ENCODE measurements at regions not wholly inside any gene's neighbourhood (a gene's known extent, or its start where the extent isn't known, plus 50 kb on each side); places are given as distances from the start of the nearest gene placed in this dataset.
"Not testable (repeated sequence)": the region's sequence is repeated elsewhere in the genome, so short reads cannot be mapped to it uniquely, and the experiment has no call there.

DNA sequence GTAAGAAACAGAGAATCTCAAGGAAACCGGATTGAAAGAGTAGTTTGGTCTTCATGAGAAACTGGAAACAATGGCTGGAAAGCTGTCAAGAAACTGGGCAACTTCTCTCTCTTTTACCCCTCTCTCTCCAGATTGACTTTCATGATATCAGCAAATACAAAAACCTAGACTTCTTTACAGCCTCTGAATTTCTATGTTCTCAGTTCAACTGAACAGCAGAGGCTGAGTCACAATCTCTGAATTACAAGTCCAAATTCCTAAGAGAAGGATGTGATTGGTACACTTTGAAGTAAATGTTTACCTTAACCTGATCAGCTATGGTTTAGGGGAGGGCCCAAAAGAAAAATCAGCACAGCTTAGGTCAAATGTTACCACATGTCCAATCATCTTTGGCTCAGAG, 974.9 kb downstream of the RPA4 start:
- DNase-seq = no peak

DNA sequence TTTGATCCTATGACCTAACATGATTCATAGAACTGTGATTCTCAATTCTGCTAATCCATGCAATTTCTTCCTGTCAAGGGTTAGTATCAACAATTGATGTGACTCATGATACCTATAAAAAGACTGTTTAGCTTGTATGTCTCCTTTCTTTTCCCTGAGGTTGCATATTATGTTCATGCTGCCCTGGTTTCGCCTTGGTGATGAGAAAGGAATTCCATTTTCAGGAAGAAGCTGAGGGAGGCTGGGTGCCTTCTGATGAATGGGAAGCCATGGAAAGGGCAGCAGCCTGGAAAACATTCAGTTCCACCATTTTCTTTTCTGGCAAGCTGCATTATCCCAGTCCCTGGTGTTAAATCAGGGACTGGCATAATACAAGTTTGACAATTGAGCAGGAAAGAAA, 976.5 kb downstream of the RPA4 start:
- no peak for DNase-seq

DNA sequence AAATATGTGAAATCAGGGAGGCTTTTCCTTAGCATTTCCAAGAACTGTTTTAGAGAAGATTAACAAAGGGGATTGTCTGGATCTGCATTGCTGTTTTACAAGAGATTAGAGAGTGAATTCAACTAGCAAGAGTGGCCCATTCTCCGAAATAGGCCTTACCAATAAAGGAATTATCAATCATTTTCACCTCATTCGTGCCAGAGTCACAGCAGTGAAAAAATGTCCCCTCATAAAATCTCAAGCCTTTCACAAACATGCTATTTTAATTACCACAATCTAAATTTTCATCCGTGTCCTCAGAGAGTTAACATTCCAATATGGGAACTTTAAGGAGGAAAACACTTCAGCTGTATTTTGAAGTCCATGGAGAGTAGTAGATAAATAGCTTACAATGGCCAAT, 979.6 kb downstream of the RPA4 start:
- DNase-seq = no peak

DNA sequence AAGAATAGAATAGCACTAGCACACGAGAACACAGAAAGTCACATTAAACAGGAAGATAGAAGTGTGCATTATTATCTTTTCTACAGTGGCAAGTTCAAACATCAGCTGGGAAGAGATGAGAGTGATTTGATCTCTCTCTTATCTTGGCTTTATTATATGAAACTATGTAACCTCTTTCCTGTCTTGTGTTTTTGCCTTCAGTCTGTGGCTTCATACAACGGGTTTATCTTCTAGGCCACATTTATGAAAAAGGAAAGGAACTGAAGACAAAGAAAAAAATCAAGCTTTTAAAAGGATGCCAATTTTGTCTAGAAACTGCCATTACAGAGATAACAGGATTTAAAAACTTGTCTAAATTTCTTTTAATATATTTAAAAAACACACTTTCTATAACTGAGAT, 983.6 kb downstream of the RPA4 start:
- no peak for DNase-seq

DNA sequence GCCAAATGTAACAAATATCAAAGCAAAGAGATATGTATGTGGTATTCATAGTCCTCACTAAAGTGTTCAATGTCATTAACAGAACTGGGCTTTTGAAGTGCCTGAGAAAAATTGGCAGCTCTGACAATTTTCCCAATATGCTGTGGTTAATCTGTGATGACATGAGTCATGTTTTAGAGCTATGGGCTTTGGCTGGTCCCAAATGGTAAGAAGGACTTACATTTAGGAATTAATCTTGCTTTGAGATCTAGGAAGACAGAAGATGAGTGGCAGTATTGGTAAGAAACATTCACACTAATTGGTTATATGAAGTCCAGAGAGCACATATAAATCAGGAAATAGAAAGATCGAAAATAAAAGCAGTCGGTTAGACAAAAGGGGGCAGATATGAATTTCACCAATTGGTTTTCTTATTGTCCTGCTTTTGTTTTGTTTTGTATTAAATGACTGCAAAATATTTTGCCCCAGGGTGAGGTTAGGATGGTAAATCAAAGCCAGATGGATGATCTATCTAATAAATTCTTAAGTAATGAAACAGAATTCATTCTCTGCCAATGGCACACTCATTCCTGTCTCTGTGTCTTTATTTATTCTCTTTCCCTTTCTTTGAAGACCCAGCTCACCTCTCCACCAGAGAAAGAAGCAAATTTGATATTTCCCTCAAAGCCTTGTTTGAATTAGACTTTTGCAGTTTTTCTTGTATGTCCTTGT, 993.1 kb downstream of the RPA4 start:
- DNase-seq = no peak

DNA sequence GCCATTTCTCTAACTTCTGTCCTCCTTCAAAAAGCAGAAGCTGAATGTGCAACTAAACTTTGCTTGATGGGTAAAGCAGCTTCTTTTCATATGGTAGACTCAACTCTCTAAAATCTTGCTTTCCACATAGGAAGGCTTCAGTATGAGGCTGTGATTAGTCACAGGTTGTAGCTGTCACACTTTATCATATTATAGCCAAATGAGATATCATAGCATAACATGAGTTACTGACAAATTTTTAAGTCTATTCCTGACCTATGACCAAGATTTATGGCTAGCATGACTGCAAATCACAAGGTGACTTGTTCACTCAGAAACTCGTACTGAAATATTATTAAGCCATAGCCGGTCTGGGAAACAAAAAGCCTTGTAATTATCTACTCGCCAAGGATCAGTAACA, 998.6 kb downstream of the RPA4 start:
- DNase-seq = no peak

DNA sequence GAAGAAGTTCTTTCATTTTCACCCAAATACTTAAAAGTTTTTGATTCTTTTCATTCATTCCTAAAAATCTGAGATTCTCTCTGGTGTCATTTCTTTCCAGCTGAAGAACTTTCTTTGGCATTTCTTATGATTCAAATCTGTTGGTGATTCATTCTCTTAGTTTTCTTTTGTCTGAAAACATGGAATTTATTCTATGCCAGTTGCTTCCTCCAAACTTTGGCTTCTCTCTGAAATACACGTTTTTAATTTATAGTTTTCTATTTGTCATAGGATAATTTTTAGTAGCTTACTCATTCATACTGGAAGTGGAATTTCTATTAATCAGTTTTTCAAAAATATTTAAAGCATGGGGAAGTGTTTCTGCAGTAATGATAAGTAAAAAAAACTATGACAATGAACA, 1012.0 kb downstream of the RPA4 start:
- DNase-seq = no peak

DNA sequence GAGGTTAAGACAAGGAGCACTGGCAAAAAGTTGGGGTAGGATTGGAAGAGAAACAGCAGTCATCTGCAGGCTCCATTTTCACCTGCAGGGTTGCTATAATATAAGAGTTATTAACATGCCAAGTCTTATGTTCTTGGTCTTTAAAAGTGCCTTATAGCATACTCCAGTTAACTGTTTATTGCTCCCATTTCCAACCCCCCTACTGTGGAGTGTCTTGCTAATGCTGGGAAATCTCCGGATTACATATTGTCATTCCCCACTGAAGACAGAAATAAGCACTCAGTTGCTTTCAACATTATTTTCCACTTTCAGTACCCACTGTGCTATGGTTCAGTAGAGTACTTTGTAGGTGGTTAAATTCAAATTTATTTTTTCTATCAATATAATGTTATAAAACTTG, 1014.3 kb downstream of the RPA4 start:
- DNase-seq = no peak

DNA sequence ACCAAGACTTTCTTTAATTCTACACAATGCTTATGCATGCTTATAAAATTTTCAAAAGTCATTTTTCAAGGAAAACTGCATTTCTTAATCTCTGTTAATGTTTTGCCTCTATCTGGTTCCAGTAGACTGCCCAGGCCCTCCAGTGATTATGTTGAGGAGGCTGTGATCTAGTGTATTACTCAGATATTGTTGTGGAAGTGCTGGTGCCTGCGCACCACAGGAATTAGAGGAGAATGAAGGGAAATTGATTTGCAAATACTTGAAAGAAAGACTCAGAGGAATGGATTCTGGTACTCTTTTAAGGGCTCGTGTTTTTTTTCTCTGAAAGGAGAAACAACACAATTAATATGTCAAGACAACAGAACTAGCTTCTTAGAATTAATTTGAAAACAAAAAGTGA, 1015.1 kb downstream of the RPA4 start:
- DNase-seq = no peak

DNA sequence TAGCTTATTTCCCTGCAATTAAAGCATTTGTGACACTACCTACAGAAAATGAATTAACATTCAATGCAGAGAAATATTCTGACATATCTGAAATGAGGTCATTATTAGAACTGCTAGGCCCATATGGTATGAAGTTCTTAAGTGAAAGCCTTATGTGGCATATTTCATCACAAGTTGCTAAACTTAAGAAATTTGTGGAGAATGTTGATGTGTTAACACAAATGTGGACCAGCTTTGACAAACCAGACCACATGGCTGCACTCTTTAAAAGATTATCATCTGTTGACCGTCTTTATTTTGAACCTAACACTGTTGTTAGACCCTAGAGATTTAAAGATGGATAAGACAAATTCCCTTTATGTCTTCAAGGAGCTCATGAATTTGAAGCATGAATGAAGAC, 1024.1 kb downstream of the RPA4 start:
- no peak for DNase-seq

DNA sequence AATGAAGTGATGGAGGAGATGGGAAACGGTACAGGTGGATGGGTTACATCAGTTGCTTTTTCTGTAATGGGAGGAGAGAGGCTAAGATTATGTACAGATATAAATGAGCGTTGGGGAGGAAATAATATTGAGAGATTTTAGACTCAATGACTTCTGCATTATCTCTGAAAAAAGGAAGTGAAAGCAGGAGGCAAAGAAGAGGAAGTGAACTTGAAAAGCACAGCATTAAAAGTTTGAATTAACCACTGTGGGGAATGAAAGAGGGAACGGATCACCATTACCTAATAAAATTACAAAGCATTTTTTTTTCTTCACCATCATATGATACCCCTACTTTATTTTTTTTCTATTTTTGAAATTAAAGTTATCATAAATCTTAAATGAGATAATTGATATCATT, 1025.5 kb downstream of the RPA4 start:
- no peak for DNase-seq

DNA sequence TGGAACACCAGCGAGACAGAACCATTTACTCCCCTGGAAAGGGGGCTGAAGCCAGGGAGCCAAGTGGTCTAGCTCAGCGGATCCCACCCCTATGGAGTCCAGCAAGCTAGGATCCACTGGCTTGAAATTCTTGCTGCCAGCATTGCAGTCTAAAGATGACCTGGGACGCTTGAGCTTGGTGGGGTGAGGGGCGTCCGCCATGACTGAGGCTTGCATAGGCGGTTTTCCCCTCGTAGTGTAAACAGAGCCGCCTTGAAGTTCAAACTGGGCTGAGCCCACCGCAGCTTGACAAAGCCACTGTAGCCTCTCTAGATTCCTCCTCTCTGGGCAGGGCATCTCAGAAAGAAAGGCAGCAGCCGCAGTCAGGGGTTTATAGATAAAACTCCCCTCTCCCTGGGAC, 1031.7 kb downstream of the RPA4 start:
- not testable (repeated sequence) for DNase-seq

DNA sequence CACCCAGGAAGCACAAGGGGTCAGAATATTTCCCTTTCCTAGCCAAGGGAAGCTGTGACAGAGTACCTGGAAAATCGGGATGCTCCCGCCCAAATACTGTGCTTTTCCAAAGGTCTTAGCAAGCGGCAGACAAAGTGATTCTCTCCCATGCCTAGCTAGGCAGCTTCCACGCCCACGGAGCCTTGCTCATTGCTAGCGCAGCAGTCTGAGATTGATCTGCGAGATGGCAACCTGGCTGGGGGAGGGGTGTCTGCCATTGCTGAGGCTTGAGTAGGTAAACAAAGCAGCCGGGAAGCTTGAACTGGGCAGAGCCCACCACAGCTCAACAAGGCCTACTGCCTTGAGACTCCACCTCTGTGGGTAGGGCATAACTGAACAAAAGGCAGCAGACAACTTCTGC, 1037.5 kb downstream of the RPA4 start:
- DNase-seq = not testable (repeated sequence)

DNA sequence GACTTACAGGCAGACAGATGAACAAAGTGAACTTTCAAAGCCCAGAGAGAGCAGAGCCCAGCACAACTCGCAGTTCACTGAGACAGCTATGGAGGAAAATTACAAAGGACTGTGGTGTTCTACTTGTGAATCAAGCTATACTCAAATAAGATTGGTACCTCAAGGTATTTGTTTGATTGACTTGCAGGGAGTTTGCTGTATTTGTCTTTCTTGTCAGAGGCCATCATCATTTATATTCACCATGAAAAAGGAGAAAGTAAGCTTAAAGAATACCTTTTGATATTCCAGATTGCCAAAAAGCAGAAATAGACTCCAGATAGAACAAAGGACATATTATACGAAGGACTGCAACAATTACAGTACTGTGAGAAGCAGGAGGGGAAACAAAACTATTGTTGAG, 1047.9 kb downstream of the RPA4 start:
- DNase-seq = no peak

DNA sequence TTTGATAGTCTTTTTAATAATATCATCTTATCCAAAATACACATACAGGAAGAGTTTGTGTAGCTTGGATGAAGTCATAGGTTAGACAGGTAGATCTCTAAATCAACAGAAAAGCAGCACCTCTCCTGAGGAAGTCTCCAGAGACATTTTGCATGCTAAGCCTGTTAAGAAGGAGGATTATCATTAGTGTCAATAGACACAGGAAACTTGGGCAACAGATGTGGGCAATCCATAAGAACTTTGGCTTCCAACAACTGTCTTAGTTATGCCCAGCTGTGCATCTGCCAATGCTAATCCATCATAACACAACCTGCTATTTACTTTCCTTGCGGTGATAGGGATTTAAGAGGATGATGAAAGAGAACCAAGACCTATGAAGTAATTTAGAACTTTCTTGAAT, 1052.6 kb downstream of the RPA4 start:
- no peak for DNase-seq

DNA sequence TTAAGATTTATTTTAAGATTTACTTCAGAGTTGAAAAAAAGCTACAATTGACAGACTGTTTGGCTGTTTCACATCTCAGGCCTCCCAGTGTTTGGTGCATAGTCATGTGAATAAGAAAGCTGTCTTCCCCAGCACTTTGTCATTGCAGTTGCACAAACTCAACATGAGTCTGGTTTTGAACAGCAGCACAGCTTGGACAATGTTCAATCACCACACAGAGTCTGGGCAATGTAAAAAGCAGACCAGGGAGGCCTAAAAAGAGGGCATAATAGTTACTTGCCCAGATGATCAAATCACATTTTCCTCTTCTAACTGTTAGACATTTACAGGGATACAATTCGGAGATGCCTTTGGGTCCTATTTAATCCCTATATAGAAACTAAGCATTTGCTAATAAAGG, 1055.0 kb downstream of the RPA4 start:
- no peak for DNase-seq

DNA sequence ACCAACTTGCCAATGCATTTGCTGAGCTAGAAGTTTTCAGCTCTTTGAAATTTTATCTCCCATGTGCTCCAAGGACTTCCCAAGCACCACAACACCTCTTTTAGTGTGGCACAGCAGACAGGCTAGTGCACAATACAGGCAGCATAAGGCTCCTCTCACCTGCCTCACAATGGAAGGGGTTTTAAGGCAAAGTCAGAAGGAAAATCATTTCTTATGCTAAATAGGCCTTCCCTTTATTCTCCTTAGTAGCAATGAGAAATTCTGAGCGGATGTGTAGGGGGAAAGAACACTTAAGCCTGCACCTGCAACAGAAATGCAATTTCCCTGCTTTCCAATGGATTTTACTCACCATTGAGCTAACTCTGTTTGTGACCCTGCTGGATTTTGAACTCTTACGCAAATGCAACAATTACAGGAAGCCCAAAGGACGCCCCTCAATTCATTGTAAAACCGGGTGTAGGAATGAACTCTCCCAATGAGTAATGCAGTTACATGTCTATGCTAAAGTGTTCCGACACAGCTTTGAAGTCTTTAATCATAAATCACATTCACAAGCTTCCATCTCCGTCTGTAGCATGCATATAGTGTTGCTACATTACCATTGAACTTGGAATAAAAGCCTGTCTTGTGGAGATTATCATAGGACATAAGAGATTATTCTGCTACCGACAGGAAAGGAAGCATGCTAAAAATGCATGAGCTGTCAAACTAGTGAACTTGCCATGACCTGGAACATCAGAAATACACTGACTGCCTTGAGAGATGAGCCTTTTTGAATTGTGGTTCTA, 1084.9 kb downstream of the RPA4 start:
- DNase-seq = no peak

DNA sequence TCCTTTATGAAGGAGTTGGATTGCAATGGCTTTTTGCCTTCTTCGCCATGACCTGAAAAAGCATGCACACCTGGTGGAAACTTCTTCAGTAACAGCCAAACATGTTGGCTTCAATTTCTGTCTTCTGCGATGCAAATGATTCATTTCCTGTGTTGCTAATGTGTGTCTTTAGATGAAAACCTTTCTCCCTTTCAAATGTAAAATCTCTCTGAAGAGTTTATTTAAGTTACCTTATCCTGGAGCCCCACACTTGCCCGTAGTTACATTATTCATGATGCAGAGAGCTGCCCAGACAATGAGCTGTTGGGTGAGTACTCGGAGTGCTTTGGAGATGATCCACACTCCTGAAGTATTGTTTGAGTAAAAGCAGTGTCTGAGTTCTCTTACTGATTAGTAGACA, 1100.9 kb downstream of the RPA4 start:
- DNase-seq = no peak

DNA sequence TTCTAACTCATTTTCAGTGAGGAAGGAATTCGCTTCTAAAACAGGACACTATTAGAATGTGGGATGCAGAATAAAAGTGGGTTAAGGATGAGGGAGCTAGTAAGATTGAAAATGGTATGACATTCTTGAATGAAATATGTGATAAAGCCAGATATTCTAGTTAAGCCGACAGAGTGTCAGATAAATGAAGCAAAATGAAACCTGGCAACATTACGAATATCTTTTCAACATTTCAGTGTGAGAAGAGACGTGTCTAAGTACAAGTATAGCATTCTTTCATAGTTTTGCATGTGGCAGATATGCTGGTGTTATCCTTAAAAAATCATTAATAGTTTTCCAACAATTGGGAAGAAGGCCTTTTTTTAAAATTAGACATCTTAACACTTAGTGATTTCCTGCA, 1101.4 kb downstream of the RPA4 start:
- no peak for DNase-seq

DNA sequence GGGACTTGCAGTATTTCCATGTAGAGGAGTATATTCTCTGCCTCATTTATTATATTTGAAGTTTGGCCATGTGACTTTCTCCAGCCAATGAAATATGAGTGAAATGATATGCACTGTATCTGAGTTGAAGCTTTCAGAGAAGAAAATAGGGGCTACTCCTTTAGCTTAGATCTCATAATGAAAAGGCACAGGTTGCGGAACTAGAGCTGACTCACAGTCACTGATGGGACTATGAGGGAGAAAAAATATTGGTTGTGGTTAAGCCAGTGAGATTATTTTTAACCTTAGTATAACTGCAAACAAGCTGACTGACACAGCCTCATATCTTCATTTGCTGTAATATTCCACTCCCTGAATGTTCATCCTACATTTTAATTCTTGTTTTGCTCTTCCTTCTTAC, 1104.3 kb downstream of the RPA4 start:
- no peak for DNase-seq

DNA sequence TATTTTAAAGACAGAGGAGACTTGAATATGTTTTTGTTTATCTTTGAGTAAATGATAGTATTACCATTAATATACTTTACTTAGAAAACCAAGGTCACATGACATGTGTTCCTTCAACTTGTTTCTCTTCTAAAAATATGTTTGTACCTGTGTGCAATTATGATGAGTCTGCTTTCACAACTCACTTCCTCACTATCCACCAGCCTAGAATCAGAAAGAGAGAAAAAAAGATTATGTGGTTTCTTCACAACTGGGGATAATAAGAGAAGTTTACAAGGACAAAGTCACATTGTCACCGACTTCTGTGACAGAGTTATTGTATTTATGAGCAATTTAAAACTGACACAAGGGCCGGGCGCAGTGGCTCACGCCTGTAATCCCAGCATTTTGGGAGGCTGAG, 1112.1 kb downstream of the RPA4 start:
- no peak for DNase-seq

DNA sequence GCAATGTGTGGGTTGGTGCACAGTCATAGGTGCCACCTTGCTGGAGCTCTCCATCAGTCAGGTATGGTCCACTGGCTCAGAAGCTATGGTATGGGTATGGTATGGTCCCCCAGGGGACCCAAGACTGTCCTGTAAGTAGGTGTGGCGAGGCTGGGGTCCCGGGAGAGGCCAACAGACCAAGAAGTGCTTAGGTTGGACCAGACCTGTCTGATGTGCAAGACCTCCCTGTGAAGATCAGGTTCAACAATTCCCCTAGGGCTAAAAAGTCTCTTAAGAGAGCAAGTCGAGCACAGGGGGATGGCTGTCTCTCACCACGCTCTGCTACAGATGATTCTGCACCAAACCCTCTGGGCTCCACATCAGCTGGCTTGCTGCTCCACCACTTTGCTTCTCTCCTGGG, 1145.0 kb downstream of the RPA4 start:
- no peak for DNase-seq

DNA sequence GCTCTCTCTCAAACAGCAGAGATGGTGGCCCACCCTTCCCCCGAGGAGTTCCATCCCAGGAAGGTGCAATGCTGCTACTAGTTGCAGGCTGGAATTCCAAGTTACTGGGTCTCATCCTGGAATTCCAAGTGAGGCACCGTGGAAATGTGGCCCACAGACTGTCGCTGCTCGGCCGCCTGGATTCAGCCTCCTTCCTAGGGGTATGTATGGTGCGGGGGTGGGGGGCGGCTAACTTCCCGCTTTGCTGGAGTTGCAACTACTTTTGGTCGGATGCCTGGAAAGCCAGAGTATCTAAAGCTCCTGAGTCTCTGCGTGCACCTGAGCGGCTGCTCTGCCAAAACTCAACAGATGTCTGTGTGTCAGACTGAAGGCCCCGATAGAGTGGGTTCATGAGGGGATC, 1146.2 kb downstream of the RPA4 start:
- no peak for DNase-seq

DNA sequence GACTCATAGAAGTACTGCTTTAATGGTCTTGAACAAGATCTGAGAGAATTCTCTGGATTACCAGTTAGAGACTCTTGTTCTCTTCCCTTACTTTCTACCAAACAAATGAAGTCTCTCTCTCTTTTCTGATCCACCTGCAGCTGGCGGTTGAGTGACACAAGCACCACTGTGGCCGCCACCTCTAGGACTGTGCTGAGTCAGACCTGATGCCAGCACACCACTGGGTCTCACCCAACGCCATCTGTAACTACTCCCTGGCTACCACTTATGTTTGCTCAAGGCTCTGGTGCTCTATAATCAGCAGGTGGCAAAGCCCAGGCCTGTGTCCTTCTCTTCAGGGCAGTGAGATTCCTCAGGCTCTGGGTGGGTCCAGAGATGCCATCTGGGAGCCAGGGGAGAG, 1173.5 kb downstream of the RPA4 start:
- no peak for DNase-seq

Data from muscle of arm (tissue), 1 donor.